ENCODE measurements at regions not wholly inside any gene's neighbourhood (a gene's known extent, or its start where the extent isn't known, plus 50 kb on each side); places are given as distances from the start of the nearest gene placed in this dataset.

DNA sequence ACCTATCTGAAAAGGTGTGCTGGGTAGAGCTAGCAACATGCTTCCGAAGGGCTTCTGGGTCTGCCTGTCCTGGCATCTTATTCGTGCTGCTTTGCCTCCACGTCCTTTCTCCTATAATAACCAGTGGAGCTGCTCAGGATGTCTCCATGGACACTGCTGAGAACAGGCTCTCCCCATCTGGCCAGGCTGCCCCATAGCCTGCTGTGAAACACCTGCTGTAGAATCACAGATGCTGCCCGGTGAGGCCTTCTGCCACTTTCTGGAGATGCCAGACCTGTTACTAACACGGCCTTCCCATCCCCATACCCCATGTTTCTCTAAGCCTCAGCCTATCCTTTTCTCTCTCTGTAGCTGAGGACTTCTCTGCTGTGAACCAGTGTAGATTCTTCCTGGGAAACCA is 120.5 kb downstream of the IER5 start:
- no peak overlapping the region for H4K8ac ChIP-seq (ENCODE audit: low read depth in 2 of 2, low read length in 2 of 2)
- no peaks in the 10 kb centered on the region for H3K4me1 ChIP-seq (ENCODE audit: control insufficient read depth, insufficient read depth, low read length)
- no peak overlapping the region for H2AK9ac ChIP-seq (replicated peaks; ENCODE audit: low read depth, low read length, poor library complexity)
- no peak overlapping the region for H2BK20ac ChIP-seq (ENCODE audit: low read depth, low read length)
- CTCF ChIA-PET = no interaction called here
- no peak overlapping the region for H3K56ac ChIP-seq (ENCODE audit: extremely low read depth, insufficient read depth, low read length)
- ATAC-seq (ENCODE audit: low read depth) (no peak; the same call in 1 of the 2 replicates), DNase-seq (no peak)
- dilution Hi-C loops (cut with HindIII; ENCODE audit: low sequenced_read_pairs, unreplicated experiment) = loop anchor here (25.0 kb wide), 1 partner anchor 203 kb away; no protein-coding TSS in a partner anchor
- H2AK5ac ChIP-seq (ENCODE audit: low read depth, low read length) = no peak overlapping the region
- no peaks in the 10 kb centered on the region for H4K20me1 ChIP-seq (ENCODE audit: insufficient read depth, low read length)
- no peak overlapping the region for H3K18ac ChIP-seq (ENCODE audit: low read depth, low read length)
- no peak overlapping the region for H3K14ac ChIP-seq (replicated peaks; ENCODE audit: low read depth, low read length)
- H4K5ac ChIP-seq (ENCODE audit: low read depth, low read length) = no peak overlapping the region
- no peak overlapping the region for H2AFZ ChIP-seq (replicated peaks; ENCODE audit: low read length, poor library complexity)
- in situ Hi-C loops (cut with MboI; ENCODE audit: low sequenced_read_pairs) = loop anchor here (25.0 kb wide), 1 partner anchor 853 kb away; the partner anchor contains the start of gene ZNF648
- intact Hi-C loops (cut with micrococcal nuclease) = no loop called here
- H3K27me3 ChIP-seq (ENCODE audit: control insufficient read depth, insufficient read depth, low read length) = peaks cover 32% of the 10 kb centered on the region
- BruUV-seq (replicated peaks) = no TSS peak
- H3K36me3 ChIP-seq (ENCODE audit: control insufficient read depth, insufficient read depth, low read length) = no peaks in the 10 kb centered on the region
- TF ChIP-seq, protein P1, sequence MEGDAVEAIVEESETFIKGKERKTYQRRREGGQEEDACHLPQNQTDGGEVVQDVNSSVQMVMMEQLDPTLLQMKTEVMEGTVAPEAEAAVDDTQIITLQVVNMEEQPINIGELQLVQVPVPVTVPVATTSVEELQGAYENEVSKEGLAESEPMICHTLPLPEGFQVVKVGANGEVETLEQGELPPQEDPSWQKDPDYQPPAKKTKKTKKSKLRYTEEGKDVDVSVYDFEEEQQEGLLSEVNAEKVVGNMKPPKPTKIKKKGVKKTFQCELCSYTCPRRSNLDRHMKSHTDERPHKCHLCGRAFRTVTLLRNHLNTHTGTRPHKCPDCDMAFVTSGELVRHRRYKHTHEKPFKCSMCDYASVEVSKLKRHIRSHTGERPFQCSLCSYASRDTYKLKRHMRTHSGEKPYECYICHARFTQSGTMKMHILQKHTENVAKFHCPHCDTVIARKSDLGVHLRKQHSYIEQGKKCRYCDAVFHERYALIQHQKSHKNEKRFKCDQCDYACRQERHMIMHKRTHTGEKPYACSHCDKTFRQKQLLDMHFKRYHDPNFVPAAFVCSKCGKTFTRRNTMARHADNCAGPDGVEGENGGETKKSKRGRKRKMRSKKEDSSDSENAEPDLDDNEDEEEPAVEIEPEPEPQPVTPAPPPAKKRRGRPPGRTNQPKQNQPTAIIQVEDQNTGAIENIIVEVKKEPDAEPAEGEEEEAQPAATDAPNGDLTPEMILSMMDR (conservative IDR thresholded peaks at IDR 0.05; ENCODE audit: low read depth, low read length) = no peak
- no peak for TF ChIP-seq CEBPB (IDR thresholded peaks at IDR 0.05; ENCODE audit: low read depth, low read length)
- TF ChIP-seq SMC3 (IDR thresholded peaks at IDR 0.05; ENCODE audit: low read depth, low read length) = no peak
- TF ChIP-seq MAFK (IDR thresholded peaks at IDR 0.05; ENCODE audit: low read depth, low read length) = no peak
- H3K4me3 ChIP-seq (ENCODE audit: insufficient read depth, low read depth, low read length) = no peak overlapping the region
- no peak overlapping the region for H3K4ac ChIP-seq (ENCODE audit: low read depth, low read length)
- no peak overlapping the region for H2BK15ac ChIP-seq (ENCODE audit: low read depth, low read length)
- 60% methylated on average over 1 of the region's 5 CpGs; no CpG with 5 or more reads in 1 of the 2 experiments for WGBS, 2 experiments (ENCODE audit: extremely low coverage in 2 of 2, insufficient read length in 1 of 2)
- H3K4me2 ChIP-seq (ENCODE audit: low read depth, low read length) = no peak overlapping the region
- H3K79me1 ChIP-seq (ENCODE audit: low read depth in 1 of 2, low read length in 2 of 2) = no peaks in the 10 kb centered on the region
- no peaks in the 10 kb centered on the region for H3K9me1 ChIP-seq (ENCODE audit: insufficient read depth, low read length)
- H3K27ac ChIP-seq (ENCODE audit: insufficient read depth, low read length) = no peak overlapping the region
- no peak overlapping the region for H2BK120ac ChIP-seq (ENCODE audit: low read depth, low read length)
- no peak overlapping the region for H4K91ac ChIP-seq (ENCODE audit: insufficient read depth, low read depth, low read length)
- H3K23ac ChIP-seq (ENCODE audit: low read depth, low read length) = no peak overlapping the region
- no peak overlapping the region for H3K9ac ChIP-seq (ENCODE audit: low read depth, low read length)
- H3K9me3 ChIP-seq (ENCODE audit: control insufficient read depth, insufficient read depth, low read length) = no peaks in the 10 kb centered on the region
- POLR2A ChIA-PET (ENCODE audit: unreplicated experiment) = no interaction called here
- no peak overlapping the region for H2BK5ac ChIP-seq (ENCODE audit: low read depth, low read length, poor library complexity, severe bottlenecking)

All from IMR-90 (cell line).